Upper lobe of left lung (tissue), 6 donors: ENCODE measurements at regions not wholly inside any gene's neighbourhood (a gene's known extent, or its start where the extent isn't known, plus 50 kb on each side); places are given as distances from the start of the nearest gene placed in this dataset.

ENCODE experiments used
- ATAC-seq, 2 donors: fragments of 200-7000 bp; cut with Tn5 transposase; one replicate each; pipeline ENCODE4 v1.9.1; 2022; ENCODE audit warnings: mild to moderate bottlenecking in 2 of 2, moderate library complexity in 2 of 2; ENCODE audit not compliant: low FRiP score in 2 of 2
- DNase-seq, 2 donors: peaks; one replicate each; pipeline ENCODE4 v3.0.0-alpha.2; 2019 to 2020
- H3K27ac ChIP-seq, 4 donors: fragments of 200-600 bp; sonication (generic); one replicate each; pipeline ENCODE4 v1.5.1; 2016 to 2019
- H3K27me3 ChIP-seq, 4 donors: fragments of 200-600 bp; sonication (generic); one replicate each; pipeline ENCODE4 v1.5.1; 2017 to 2019
- H3K36me3 ChIP-seq, 4 donors: fragments of 200-600 bp; sonication (generic); one replicate each; pipeline ENCODE4 v1.5.1; 2016 to 2019
- H3K4me1 ChIP-seq, 4 donors: fragments of 200-600 bp; sonication (generic); one replicate each; pipeline ENCODE4 v1.5.1; 2018 to 2019
- H3K4me3 ChIP-seq, 4 donors: fragments of 200-600 bp; sonication (generic); one replicate each; pipeline ENCODE4 v1.5.1; 2017 to 2019; ENCODE audit warnings: mild to moderate bottlenecking in 2 of 4, moderate library complexity in 1 of 4
- H3K9me3 ChIP-seq, 4 donors: fragments of 200-600 bp; sonication (generic); one replicate each; pipeline ENCODE4 v1.5.1; 2018 to 2019
- CTCF ChIP-seq, 6 experiments: fragments of 450-650 bp in 4 of 6; fragments of 200-600 bp in 2 of 6; sonication (generic) in 2 of 6; IDR thresholded peaks; one replicate each; pipeline ENCODE4 v1.5.1; 2016 to 2019; ENCODE audit warnings: antibody characterized with exemption in 6 of 6
- EP300 ChIP-seq, 4 donors: sonication (generic); formaldehyde crosslinking; IDR thresholded peaks; one replicate each; pipeline ENCODE4 v1.5.1; 2017; ENCODE audit warnings: antibody characterized with exemption in 4 of 4, control low read depth in 2 of 4
- POLR2A ChIP-seq, 4 donors: fragments of 450-650 bp; IDR thresholded peaks; one replicate each; pipeline ENCODE4 v1.5.1; 2016 to 2017; ENCODE audit warnings: antibody characterized with exemption in 4 of 4, mild to moderate bottlenecking in 2 of 4
- POLR2AphosphoS5 ChIP-seq, 2 donors: sonication (generic); formaldehyde crosslinking; IDR thresholded peaks; one replicate each; pipeline ENCODE4 v1.5.1; 2017; ENCODE audit warnings: antibody characterized with exemption in 2 of 2
- WGBS, 2 donors: methylation state at CpG; one replicate each; pipeline ENCODE4 v1.1.5; 2017 to 2018; 5-methylcytosine and 5-hydroxymethylcytosine counted together
- donor health status: DM: no; HTN: no; CAD: no; lungs with moderate emphysema.
- donor health status: DM: no; HTN: yes; CAD: no; lungs with severe emphysema.

GRCh38 chr11:37533087-37533486, 935.1 kb upstream of the RAG2 start:
- WGBS, 2 donors, result 80 to 86% methylated on average over 2 of the region's 2 CpGs
- Histone ChIP-seq H3K27ac (no peak overlapping the region), H3K9me3 (peaks cover 0 to 7% (median 5%) of the 10 kb centered on the region in 4 donors), H3K4me1 (no peaks in the 10 kb centered on the region), H3K27me3 (no peaks in the 10 kb centered on the region), H3K36me3 (no peaks in the 10 kb centered on the region), H3K4me3 (no peak overlapping the region)
- TF ChIP-seq POLR2AphosphoS5 (IDR thresholded peaks at IDR 0.05) (no peak), POLR2A (IDR thresholded peaks at IDR 0.05) (no peak), CTCF (IDR thresholded peaks at IDR 0.05) (no peak), EP300 (IDR thresholded peaks at IDR 0.05) (no peak)
- no peak for ATAC-seq
- DNase-seq, result no peak

- 55 to 67% methylated on average over 2 of the region's 2 CpGs for WGBS, 2 donors
- TF ChIP-seq CTCF (IDR thresholded peaks at IDR 0.05) (no peak), EP300 (IDR thresholded peaks at IDR 0.05) (no peak), POLR2A (IDR thresholded peaks at IDR 0.05) (no peak), POLR2AphosphoS5 (IDR thresholded peaks at IDR 0.05) (no peak)
These were observed 934.2 kb upstream of the RAG2 start for GRCh38 chr11:37532271-37532670.

GRCh38 chr11:37527545-37527944, 929.5 kb upstream of the RAG2 start:
- 88 to 96% methylated on average over 1 of the region's 1 CpG for WGBS, 2 donors
- ATAC-seq (no peak), DNase-seq (no peak)
- H3K36me3 ChIP-seq, result no peaks in the 10 kb centered on the region
- no peak for TF ChIP-seq CTCF (IDR thresholded peaks at IDR 0.05)
- no peak for TF ChIP-seq POLR2A (IDR thresholded peaks at IDR 0.05)
- no peak for TF ChIP-seq POLR2AphosphoS5 (IDR thresholded peaks at IDR 0.05)
- no peak for TF ChIP-seq EP300 (IDR thresholded peaks at IDR 0.05)
- H3K27ac ChIP-seq, result no peak overlapping the region
- no peaks in the 10 kb centered on the region for H3K27me3 ChIP-seq
- H3K4me3 ChIP-seq, result no peak overlapping the region
- no peaks in the 10 kb centered on the region for H3K4me1 ChIP-seq
- H3K9me3 ChIP-seq, result peaks cover 0 to 7% (median 5%) of the 10 kb centered on the region in 4 donors

More at GRCh38 chr11:37532271-37532670, 934.2 kb upstream of the RAG2 start:
- no peak overlapping the region for H3K4me3 ChIP-seq
- DNase-seq, result no peak
- H3K27ac ChIP-seq, result no peak overlapping the region
- ATAC-seq, result no peak
- no peaks in the 10 kb centered on the region for H3K36me3 ChIP-seq
- no peaks in the 10 kb centered on the region for H3K27me3 ChIP-seq
- H3K4me1 ChIP-seq, result no peaks in the 10 kb centered on the region
- peaks cover 0 to 7% (median 5%) of the 10 kb centered on the region in 4 donors for H3K9me3 ChIP-seq

- no peaks in the 10 kb centered on the region for H3K36me3 ChIP-seq
- no peaks in the 10 kb centered on the region for H3K27me3 ChIP-seq
- H3K4me3 ChIP-seq, result no peak overlapping the region
- no peaks in the 10 kb centered on the region for H3K4me1 ChIP-seq
- TF ChIP-seq EP300 (IDR thresholded peaks at IDR 0.05) (no peak), POLR2AphosphoS5 (IDR thresholded peaks at IDR 0.05) (no peak), POLR2A (IDR thresholded peaks at IDR 0.05) (no peak), CTCF (IDR thresholded peaks at IDR 0.05) (no peak)
- no peak overlapping the region for H3K27ac ChIP-seq
- H3K9me3 ChIP-seq, result peaks cover 0 to 7% (median 5%) of the 10 kb centered on the region in 4 donors
- ATAC-seq (no peak), DNase-seq (no peak)
These were observed 927.3 kb upstream of the RAG2 start for GRCh38 chr11:37525336-37525735.

GRCh38 chr11:37519781-37520180, 921.7 kb upstream of the RAG2 start:
- Histone ChIP-seq H3K27ac (no peak overlapping the region), H3K4me1 (no peaks in the 10 kb centered on the region), H3K9me3 (peaks cover 0 to 3% (median 0%) of the 10 kb centered on the region in 4 donors), H3K4me3 (no peak overlapping the region), H3K27me3 (no peaks in the 10 kb centered on the region), H3K36me3 (no peaks in the 10 kb centered on the region)
- TF ChIP-seq EP300 (IDR thresholded peaks at IDR 0.05), result no peak
- no peak for TF ChIP-seq POLR2AphosphoS5 (IDR thresholded peaks at IDR 0.05)
- TF ChIP-seq CTCF (IDR thresholded peaks at IDR 0.05), result no peak
- TF ChIP-seq POLR2A (IDR thresholded peaks at IDR 0.05), result no peak
- ATAC-seq (no peak), DNase-seq (no peak)
